NT2/D1 (cell line): ENCODE measurements at regions not wholly inside any gene's neighbourhood (a gene's known extent, or its start where the extent isn't known, plus 50 kb on each side); places are given as distances from the start of the nearest gene placed in this dataset.

Experiments used
- DNase-seq: peaks from one replicate; pipeline ENCODE4 v3.0.0-alpha.2; 2011; ENCODE audit warnings: low read depth, low spot score
- H3K27me3 ChIP-seq: 2 replicates; pipeline ENCODE4 v1.6.0; 2011; ENCODE audit warnings: mild to moderate bottlenecking; ENCODE audit not compliant: insufficient read length, insufficient read depth
- H3K36me3 ChIP-seq: 2 replicates; pipeline ENCODE4 v1.6.1; 2011; ENCODE audit warnings: mild to moderate bottlenecking, low read length, mixed read lengths; ENCODE audit not compliant: insufficient read depth, insufficient read length
- H3K4me1 ChIP-seq: 2 replicates; pipeline ENCODE4 v1.5.1; 2011; ENCODE audit not compliant: insufficient read depth, insufficient read length
- H3K4me3 ChIP-seq: 2 replicates; pipeline ENCODE4 v1.5.1; 2011; ENCODE audit warnings: low read depth; ENCODE audit not compliant: insufficient read length
- H3K9ac ChIP-seq: 2 replicates; pipeline ENCODE4 v1.6.0; 2011; ENCODE audit warnings: low read depth; ENCODE audit not compliant: insufficient read length
- H3K9me3 ChIP-seq: 2 replicates; pipeline ENCODE4 v1.5.1; 2011; ENCODE audit warnings: mild to moderate bottlenecking, low read length; ENCODE audit not compliant: insufficient read depth
- SUZ12 ChIP-seq: IDR thresholded peaks from 2 replicates; pipeline ENCODE4 v1.6.1; 2011; ENCODE audit not compliant: insufficient read length, insufficient read depth; ENCODE audit errors: extremely low read depth
- YY1 ChIP-seq: IDR thresholded peaks from 2 replicates; pipeline ENCODE4 v1.6.1; 2011; ENCODE audit not compliant: insufficient read length, insufficient read depth
- ZNF274 ChIP-seq: IDR thresholded peaks from 2 replicates; pipeline ENCODE4 v1.6.1; 2011; ENCODE audit warnings: mild to moderate bottlenecking, low read depth, low read length

DNA sequence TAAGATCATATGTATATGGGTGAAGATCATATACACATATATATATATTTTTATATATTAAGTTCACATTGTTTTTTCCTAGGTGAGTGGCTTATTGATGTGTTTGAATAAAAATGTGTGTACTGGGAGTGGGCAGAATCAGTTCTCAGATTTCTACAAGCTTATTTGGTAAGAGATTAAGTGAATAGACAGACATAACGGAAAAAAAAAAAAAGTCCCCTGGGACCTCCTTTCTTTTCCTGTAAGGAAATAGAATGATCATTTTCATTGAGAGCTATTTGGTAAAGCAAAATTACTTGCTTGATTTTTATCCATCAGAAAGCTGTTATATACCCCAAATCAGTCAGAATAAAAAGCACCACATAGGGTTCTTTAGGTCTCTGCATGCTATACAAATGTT lies 597.7 kb downstream of the PCDH18 start:
- no peak for TF ChIP-seq YY1
- TF ChIP-seq ZNF274 = no peak
- no peak for TF ChIP-seq SUZ12
- no peak overlapping the region for H3K9ac ChIP-seq
- no peak for DNase-seq
- H3K27me3 ChIP-seq = no peaks in the 10 kb centered on the region
- no peaks in the 10 kb centered on the region for H3K9me3 ChIP-seq
- H3K4me3 ChIP-seq = no peak overlapping the region
- no peaks in the 10 kb centered on the region for H3K4me1 ChIP-seq
- no peaks in the 10 kb centered on the region for H3K36me3 ChIP-seq

DNA sequence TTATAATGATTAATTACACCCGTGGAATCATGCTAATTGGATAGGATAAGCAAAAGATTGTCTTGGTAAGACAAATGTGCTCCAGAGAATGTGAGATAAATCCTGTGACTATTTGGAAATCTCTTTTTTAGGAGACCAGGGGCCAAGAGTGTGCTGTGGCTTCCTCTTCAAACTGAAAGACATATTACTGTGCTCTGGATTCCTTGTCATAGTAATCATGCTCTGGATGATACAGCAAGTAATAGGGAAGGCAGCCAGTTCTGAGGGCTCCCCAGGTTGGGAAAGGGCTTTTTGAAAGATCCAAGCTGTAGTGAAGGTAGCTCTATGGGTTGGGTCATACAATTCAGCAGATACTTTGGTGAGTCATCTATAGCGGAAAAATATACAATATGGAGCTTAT lies 600.5 kb downstream of the PCDH18 start:
- H3K27me3 ChIP-seq = no peaks in the 10 kb centered on the region
- H3K4me1 ChIP-seq = no peaks in the 10 kb centered on the region
- H3K36me3 ChIP-seq = no peaks in the 10 kb centered on the region
- H3K4me3 ChIP-seq = no peak overlapping the region
- no peak for DNase-seq
- no peak overlapping the region for H3K9ac ChIP-seq
- TF ChIP-seq ZNF274 (no peak), YY1 (no peak), SUZ12 (no peak)
- H3K9me3 ChIP-seq = peaks cover 12% of the 10 kb centered on the region; the same call in 1 of the 2 replicates

DNA sequence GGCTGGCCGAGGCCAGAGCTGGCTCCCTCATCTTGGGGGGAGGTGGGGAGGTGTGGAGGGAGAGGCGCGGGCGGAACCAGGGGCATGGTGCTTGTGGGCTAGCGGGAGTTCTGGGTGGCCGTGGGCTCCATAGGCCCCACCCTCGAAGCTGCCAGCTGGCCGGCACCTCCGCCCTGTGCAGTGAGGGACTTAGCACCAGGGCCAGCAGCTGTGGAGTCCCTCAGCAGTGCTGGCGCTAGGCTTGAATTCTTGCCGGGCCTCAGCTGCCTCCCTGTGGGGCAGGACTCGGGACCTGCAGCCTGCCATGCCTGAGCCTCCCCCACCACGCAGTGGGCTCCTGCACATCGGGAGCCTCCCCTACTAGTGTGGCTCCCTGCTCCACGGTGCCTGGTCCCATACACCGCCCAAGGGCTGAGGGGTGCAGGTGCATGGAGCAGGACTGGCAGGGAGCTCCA lies 603.3 kb downstream of the PCDH18 start:
- no peak for DNase-seq
- no peak overlapping the region for H3K4me3 ChIP-seq
- TF ChIP-seq SUZ12 (no peak), YY1 (no peak), ZNF274 (no peak)

DNA sequence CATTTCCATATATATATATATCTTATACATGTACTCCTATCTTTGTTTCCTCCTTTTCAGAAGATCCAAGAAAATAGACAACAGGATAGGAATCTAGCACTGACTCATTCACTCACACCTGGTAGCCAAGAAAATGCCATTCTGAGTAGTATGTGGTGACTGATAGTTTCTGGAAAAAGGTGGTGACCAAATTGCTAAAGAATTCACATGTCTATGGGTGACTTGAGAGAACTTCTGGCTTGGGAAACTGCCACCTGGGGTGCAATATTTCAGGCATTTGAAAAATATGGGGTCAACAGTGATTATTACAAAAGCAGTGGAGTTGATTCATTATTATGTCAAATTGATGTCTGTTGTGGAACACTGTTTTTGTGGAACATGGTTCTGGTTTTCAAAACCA lies 605.1 kb downstream of the PCDH18 start:
- no peak for DNase-seq
- Histone ChIP-seq H3K27me3 (no peaks in the 10 kb centered on the region), H3K4me3 (no peak overlapping the region), H3K9me3 (peaks cover 12% of the 10 kb centered on the region; the same call in 1 of the 2 replicates), H3K4me1 (no peaks in the 10 kb centered on the region), H3K36me3 (no peaks in the 10 kb centered on the region), H3K9ac (no peak overlapping the region)
- TF ChIP-seq YY1 (no peak), SUZ12 (no peak), ZNF274 (no peak)

More for the DNA sequence above, 603.3 kb downstream of the PCDH18 start:
- H3K27me3 ChIP-seq = no peaks in the 10 kb centered on the region
- H3K9ac ChIP-seq = no peak overlapping the region
- H3K9me3 ChIP-seq = peaks cover 12% of the 10 kb centered on the region; the same call in 1 of the 2 replicates
- H3K36me3 ChIP-seq = no peaks in the 10 kb centered on the region
- no peaks in the 10 kb centered on the region for H3K4me1 ChIP-seq

DNA sequence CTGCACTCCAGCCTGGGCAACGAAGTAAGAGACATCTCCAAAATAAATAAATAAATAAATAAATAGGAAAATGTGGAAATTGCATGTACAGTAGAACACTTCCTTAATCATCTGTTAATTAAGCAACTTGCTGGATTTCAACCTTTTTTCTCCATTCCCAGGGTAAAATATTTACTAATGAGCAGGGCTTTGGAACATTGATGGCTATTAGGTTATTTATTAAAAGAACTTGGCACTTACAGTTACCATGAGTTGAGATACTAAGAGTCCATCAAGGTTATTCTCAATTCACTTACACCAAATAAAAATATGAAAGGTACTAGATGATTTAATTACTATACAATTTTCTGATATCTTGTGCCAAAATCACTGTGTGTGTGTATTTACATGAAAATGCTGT lies 607.1 kb downstream of the PCDH18 start:
- Histone ChIP-seq H3K27me3 (no peaks in the 10 kb centered on the region), H3K9ac (no peak overlapping the region), H3K4me3 (no peak overlapping the region), H3K4me1 (no peaks in the 10 kb centered on the region), H3K36me3 (no peaks in the 10 kb centered on the region), H3K9me3 (peaks cover 12% of the 10 kb centered on the region; the same call in 1 of the 2 replicates)
- TF ChIP-seq YY1 (no peak), ZNF274 (no peak), SUZ12 (no peak)
- no peak for DNase-seq

DNA sequence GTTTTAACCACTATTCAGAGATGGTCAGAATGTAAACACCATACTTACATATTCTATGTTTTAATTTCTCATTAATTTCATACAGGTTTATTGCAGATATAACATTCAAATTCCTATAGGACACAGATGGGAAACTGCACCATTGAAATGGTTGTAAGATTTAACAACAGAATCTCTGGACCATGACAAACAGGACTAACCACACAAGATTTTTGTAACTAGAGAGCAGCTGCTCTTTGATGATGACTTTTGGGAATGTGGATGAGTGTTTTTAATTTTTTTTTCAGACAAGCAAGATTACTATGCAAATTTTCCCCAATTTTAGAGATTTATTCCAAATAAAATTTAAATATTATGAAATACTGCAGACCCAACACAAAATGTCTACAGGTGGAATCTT lies 610.2 kb downstream of the PCDH18 start:
- no peaks in the 10 kb centered on the region for H3K4me1 ChIP-seq

DNA sequence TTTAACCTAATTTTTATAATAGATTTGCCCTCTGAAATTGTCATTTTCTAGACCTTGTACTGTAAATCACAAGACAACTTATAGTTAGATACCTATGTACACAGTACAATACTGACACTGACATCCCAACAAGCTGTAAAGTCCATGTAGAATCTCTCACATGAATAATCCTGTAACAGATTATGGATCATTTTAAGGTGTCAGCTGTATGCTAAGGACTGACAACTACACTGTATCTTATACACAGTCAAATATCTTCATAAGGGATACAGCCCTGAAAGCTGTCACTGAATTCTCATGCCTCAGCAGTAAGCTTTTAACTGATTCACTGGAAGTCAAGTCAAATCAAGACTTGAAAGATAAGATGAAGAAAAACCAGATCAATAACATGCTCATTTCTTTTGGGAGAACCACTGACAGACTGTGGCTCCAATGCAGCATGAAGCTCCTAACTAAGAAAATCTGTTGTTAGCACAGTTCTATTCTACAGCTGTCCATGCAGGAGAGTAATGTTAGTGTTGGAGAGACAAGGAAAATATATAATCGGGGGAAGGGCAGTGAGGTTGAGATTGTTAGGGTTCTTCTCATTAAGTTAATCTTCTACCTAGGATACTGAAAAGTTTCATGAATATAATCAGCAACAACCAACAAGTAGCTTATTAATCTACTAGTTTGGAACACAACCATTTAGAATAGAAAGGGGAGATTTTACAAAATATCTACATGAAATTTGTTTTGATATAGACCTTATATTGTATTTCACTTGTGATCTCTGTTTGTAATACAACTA lies 612.0 kb downstream of the PCDH18 start:
- TF ChIP-seq YY1 (no peak), SUZ12 (no peak), ZNF274 (no peak)
- H3K9ac ChIP-seq = no peak overlapping the region
- no peak overlapping the region for H3K4me3 ChIP-seq
- no peaks in the 10 kb centered on the region for H3K27me3 ChIP-seq
- H3K4me1 ChIP-seq = no peaks in the 10 kb centered on the region
- no peak for DNase-seq
- H3K9me3 ChIP-seq = peaks cover 5% of the 10 kb centered on the region; the same call in 1 of the 2 replicates
- no peaks in the 10 kb centered on the region for H3K36me3 ChIP-seq

More for the DNA sequence above, 610.2 kb downstream of the PCDH18 start:
- Histone ChIP-seq H3K27me3 (no peaks in the 10 kb centered on the region), H3K9me3 (peaks cover 5% of the 10 kb centered on the region; the same call in 1 of the 2 replicates), H3K36me3 (no peaks in the 10 kb centered on the region), H3K4me3 (no peak overlapping the region), H3K9ac (no peak overlapping the region)
- TF ChIP-seq ZNF274 (no peak), YY1 (no peak), SUZ12 (no peak)
- DNase-seq = no peak
